Activated CD4-positive, alpha-beta T cell treated with anti-CD3 and anti-CD28 coated beads, Interleukin-10, Interleukin-2, amounts not matched to agents 100 ng/mL and 50 ng/mL, durations not matched to agents 16 hours and 8 hours (primary cell): ENCODE measurements at regions not wholly inside any gene's neighbourhood (a gene's known extent, or its start where the extent isn't known, plus 50 kb on each side); places are given as distances from the start of the nearest gene placed in this dataset.
A peak's percentile ranks its signal among the peaks of the same experiment; 100 is the strongest.

Source experiments
- DNase-seq: peaks from one replicate; pipeline ENCODE4 v3.0.0-alpha.2; 2020

DNA sequence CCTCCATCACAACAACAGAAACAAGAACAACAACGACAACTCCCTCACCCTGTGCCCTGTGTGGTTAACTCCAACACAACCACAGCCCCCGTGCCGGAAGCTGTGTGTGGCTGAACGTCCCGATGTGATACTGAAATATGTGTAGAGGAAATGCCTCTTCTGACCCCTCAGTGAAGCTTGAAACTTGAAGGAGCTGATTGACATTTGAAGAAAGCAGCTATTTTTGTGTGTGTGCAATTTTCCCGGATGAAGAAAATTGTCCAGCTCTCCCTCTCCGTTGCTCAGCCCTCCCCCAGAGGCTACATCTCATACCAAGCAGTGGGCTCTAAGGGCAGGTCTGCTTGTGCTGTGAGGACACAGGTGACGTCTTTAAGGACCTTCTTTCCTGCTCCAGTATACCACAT, 173.8 kb downstream of the ICOS start:
- peak; percentile 95 for DNase-seq

DNA sequence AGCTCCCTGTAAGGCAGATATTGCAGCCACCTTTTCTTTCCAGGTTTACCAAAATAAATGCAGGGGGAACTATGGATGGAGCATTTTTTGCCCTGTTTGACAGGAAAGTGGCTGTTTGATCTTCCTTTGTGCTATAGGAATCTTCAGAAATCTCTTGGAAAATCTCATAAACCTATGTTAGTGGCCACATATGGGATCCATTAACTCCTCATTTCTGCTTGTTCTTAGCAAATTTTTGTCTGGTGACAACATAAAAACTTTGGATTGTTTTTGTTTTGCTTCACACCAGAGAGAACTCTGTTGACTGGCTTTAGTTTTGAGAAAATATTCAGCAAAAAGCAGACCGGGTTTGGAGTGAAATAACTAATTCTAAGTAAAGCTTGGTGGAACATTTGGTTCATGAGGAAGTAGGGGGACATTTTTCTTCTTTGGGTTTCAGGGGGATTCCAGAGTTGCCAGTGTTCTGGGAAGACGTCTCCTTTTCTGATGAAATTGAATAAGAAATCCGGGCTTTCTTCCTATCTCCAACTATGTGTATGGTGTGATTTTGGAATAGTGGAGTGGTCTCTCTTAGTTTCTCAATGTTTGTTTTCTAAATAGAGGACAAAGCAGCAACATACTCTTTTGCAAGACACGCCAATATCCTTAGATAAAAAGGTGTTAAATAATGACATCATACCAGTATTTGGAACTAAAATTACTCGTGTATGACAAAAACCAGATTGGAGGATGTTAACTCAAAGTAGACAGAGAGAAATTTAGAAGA, 174.4 kb downstream of the ICOS start:
- peak; percentile 23 for DNase-seq

- no peak for DNase-seq
Measured at GRCh38 chr2:204112084-204112770, 175.7 kb downstream of the ICOS start.

- no peak for DNase-seq
Measured at GRCh38 chr2:204114295-204115136, 178.0 kb downstream of the ICOS start.

GRCh38 chr2:204115137-204116056, 178.8 kb downstream of the ICOS start:
- no peak for DNase-seq

DNA sequence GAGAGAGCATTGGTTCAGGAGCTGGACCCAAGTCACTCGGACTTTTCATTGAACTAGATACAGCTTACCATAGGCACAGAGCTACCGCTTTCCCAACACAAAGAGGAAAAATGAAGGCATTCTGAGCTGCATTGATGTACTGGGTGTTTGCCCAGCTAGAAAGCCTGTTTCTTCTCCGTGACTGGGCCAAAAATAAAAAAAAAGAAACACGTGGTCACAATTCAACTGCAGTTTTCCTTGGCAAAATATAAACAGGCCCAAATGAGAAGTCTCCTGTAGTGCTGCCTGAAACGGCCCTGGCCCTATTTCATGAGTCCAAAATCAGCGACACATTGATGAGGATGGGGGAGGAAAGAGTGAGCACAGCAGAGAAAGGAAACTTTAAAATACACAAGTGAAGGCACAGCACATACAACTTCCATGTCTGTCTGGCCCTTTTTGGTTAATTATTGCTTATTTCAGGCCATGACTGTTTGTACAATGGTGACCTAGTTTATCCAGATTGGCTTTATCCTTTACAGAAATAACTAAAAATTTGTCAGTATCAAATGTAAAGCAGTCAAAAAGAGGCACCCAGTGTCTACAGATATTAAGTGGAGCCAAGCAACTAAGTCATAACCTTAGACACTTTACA, 179.7 kb downstream of the ICOS start:
- no peak for DNase-seq

GRCh38 chr2:204122425-204122824, 185.9 kb downstream of the ICOS start:
- no peak for DNase-seq

DNA sequence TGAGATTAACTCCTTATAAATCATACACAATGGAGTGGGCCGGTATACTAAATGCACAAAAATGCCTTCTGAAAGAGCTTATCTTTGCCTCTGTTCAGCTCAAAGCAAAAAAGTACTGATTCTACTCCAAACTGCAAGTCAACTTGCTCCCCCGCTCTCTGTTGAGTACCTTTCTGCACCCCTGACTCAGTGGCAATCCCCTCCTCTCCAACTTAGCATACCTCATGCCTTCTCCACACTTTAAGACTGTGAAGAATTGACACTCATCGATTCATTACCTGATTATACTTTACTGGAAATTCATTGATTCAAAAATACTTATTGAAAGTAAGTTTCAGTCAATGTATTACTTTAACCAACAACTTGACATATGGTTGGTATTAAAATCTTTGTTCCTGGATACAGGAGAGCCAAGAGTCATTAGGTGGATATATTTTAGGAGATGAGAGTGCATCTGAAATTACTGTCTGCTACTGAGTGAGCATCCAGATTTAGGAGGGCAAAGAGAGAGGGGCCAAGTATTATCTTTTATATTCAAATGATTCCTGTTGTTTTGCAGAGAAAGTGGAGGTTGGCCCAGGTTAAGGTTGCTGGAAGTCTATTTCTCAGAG, 187.7 kb downstream of the ICOS start:
- DNase-seq, result no peak

DNA sequence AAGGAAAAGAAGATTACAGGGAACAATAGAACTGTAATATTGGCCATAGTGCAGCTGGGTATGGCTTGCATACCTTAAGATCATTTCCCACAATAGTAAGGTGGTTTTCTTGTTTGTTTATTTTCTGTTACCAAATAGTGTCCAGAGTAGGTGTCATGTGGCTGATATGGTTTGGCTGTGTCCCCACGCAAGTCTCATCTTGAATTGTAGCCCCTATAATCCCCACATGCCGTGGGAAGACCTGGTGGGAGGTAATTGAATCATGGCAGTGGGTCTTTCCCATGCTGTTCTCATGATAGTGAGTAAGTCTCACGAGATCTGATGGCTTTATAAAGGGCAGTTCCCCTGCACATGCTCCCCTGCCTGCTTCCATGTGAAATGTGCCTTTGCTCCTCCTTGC, 190.1 kb downstream of the ICOS start:
- DNase-seq, result no peak

DNA sequence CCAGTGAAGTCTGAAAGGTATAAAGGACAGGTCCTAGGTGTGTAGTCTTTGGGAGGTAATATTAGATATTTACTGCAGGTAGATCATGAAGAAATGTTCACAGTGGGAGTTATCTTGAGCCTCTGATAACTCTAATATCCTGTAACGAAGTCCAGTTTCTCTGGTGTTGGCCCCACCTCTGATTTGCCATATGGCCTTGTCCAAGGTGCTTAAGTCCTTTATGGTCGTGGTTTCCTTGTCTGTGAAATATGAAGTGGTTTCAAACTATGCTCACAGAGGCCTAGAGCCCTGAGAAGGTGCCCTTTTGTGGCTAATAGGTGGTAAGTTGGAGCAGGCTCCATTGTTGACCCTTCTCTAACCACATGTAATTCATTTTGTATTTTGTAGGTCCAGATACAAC, 190.7 kb downstream of the ICOS start:
- DNase-seq, result no peak

DNA sequence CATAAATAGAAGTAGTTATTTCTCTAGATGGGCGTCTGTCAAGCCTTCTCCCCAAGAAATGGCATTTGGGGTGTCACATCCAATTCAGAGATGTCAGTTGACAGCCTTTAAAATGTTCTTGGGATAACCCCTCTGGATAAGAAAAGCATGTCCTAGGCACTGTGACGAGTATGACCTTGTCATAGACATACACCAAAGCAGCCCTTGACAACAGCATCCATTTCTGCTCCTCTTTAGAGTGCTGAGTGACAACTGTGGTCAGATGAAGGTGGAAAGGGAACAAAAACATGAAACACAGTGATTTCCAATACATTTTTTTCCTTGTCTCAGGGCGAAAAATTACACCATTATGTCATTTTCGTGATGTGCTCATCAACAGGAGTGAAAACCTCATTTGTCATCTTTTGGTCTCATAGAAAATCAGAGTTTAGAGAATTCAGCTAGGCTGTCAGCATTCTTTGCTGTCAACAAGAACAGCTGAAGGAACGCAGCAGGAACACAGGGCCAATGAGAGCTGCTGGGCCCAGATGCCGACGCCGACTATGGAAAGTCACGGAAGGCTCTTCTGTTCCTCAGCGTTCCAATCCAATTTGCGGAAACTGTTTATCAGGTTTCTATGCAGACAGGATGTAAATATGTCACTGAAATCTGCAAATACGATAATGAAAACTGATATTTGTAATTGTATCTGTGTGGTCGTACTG, 193.2 kb downstream of the ICOS start:
- DNase-seq, result no peak

DNA sequence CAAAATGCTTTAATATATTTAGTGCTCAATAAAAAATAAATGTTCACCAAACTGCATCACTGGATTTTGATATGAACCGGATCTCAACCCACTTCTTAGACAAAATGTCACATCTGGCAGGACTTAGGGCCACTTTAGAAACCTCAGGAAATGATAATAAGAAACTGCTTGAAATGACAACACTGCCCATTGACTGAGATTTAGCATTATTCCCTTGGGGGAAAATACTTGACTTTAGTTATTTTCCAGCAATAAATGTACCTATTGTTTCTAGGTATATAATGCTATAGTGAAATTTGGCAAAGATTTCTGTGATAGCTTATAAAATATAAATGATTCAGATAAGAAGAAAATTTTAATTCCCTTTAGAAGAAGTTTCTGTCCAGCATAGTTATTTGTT, 195.1 kb downstream of the ICOS start:
- DNase-seq, result no peak

GRCh38 chr2:204133476-204133875, 196.9 kb downstream of the ICOS start:
- no peak for DNase-seq

DNA sequence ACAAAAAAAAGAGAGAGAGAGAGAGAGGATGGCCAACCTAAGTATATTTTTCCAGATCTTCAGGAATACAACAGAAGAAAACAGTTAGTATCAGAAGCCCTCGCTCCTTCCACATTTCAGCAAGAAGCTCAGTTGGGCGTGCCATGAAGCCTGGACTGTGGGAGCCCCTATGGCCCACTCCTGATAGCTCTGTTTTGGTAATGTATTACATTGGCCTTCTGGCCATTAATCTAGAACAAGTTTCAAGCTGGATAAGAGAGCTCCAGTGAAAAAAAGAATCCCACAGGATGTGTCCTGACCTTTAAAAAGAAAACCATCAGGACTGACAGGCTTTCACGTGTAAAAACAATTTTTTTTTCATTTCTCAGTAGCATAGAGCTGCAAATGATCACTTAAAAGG, 197.9 kb downstream of the ICOS start:
- DNase-seq, result no peak

GRCh38 chr2:204135752-204136151, 199.2 kb downstream of the ICOS start:
- DNase-seq, result no peak

GRCh38 chr2:204138206-204138605, 201.6 kb downstream of the ICOS start:
- no peak for DNase-seq

GRCh38 chr2:204140246-204140645, 203.7 kb downstream of the ICOS start:
- DNase-seq, result no peak

DNA sequence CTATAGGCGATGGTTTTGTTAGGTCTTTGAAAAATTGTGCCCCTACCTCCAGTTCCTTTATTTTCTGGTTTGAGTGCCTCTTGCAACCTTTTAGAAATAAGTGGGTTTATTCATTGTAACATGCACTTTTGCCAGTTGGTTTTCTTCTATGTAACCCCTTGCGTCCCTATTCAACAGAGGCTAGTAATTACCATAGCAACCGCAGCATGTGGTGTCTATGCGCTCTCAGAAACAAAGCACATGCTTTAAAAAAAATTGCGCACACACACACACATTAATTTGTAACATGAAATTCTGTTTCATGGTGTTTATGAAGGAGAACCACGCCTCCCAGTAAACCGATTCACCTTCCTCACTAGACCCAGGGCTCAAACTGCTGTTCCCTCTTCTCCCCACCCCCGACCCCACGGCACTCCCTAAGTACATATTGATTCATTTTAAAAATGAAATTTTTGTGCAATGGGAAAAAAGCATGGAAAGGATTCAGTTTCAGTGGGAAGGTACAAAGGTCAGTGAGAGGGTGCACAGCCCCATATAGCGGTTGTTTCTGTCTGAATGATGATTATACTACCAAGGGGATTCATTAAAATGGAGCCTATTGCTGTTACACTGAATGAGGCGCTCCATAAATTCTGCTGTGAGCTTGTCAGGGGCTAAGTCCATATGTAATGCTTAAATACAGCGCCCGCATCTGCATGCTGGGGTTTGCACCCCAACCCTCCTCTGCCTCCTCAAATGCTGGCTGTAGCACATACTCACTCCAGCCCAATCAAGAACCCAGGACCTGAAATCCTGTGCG, 206.9 kb downstream of the ICOS start:
- DNase-seq, result no peak

DNA sequence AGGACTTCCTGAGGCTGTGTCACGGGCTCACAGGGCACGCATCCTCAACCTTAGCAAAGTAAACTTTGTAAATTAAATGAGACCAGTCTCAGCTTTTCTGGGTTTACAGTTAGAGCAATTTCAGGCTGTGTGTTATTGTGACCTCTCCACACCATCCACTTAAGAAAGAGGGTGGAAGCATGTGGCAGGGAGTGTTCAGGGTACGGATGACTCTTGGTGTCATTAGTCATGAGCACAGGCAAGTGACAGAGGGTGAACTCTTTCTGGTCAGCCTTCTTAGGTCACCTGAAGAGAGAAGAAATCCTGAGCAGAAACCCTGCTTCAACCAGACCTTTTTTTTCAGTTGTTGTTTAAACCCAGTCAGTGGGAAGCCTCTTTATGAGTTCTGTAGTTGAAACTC, 207.9 kb downstream of the ICOS start:
- no peak for DNase-seq

DNA sequence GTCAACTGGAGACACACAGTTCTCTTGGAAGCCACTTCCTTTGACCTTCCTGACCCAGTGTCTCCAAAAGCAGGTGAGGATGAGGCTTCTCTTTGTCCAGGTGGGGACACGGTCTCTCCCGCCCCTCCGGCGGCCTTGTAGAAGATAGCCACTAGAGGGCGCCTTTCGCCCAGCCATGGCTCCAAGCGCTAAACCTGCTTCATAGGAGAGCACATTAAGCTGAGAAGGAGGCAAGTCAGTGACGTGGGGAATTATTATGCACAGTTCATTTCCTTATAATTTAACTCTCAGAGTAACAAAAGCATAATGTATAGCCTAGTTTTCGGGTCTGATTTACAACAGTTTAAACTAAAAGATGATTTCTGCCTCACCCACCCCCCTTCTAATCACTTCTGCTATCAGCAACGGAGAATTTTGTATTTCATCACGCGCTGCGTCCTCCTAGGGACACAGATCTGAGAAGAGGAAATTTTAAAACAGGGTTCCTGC, 208.7 kb downstream of the ICOS start:
- peak; percentile 89 for DNase-seq
